HCT116 (cell line): ENCODE measurements at regions not wholly inside any gene's neighbourhood (a gene's known extent, or its start where the extent isn't known, plus 50 kb on each side); places are given as distances from the start of the nearest gene placed in this dataset.

Source experiments
- ATAC-seq: fragments of 200-7000 bp; cut with Tn5 transposase; 2 replicates; pipeline ENCODE4 v1.9.1; 2020; ENCODE audit warnings: mild to moderate bottlenecking, moderate library complexity
- BruUV-seq: library from RNA; stranded (reverse); fragments of 400-500 nt; replicated peaks from 2 replicates; lab custom pipeline; 2021; lab: Mats Ljungman, UMichigan
- CTCF ChIA-PET: fragments of 300-600 bp; sonication (Branson Sonifier 250); formaldehyde crosslinking; loops from one replicate; lab custom pipeline; 2021; ENCODE audit warnings: antibody characterized with exemption; lab: Charles Lee
- POLR2A ChIA-PET: fragments of 300-600, 350-600 bp; sonication (Branson Sonifier 250); formaldehyde crosslinking; loops from one replicate; lab custom pipeline; 2021; ENCODE audit warnings: antibody characterized with exemption; lab: Charles Lee
- RAD21 ChIA-PET, 2 experiments: fragments of 300-600 bp; sonication (Branson Sonifier 250); formaldehyde crosslinking; loops; one replicate each; lab custom pipeline; 2023; ENCODE audit warnings: low total read pairs in 2 of 2; ENCODE audit not compliant: uncharacterized antibody in 2 of 2, unreplicated experiment in 2 of 2, low non-redundant PET in 1 of 2; lab: Charles Lee
- DNase-seq: peaks from one replicate; pipeline ENCODE4 v3.0.0-alpha.2; 2010; ENCODE audit warnings: low read depth, low spot score
- H2AFZ ChIP-seq: fragments of 200-600 bp; shearing (Covaris generic), sonication (generic); 2 replicates; pipeline ENCODE4 v1.6.1; 2017; ENCODE audit warnings: low read depth, mixed run types, mixed read lengths, antibody characterized with exemption, low read length; ENCODE audit not compliant: poor library complexity, severe bottlenecking
- H3K27ac ChIP-seq: 2 replicates; pipeline ENCODE4 v1.5.1; 2012; ENCODE audit warnings: low read depth, low read length
- H3K27me3 ChIP-seq: fragments of 200-600 bp; sonication (generic); 2 replicates; pipeline ENCODE4 v1.6.1; 2016; ENCODE audit warnings: mixed run types, low read length, mixed read lengths; ENCODE audit not compliant: insufficient read depth
- H3K36me3 ChIP-seq, 2 experiments: fragments of 200-500 bp in 1 of 2; fragments of 200-600 bp in 1 of 2; sonication (Bioruptor generic) in 1 of 2; sonication (generic) in 1 of 2; 2 replicates each; pipeline versions ENCODE4 v1.5.1 to v1.6.1; 2014 to 2016; ENCODE audit warnings: low read length in 2 of 2, inconsistent platforms in 1 of 2, mixed read lengths in 1 of 2, mixed run types in 1 of 2; ENCODE audit not compliant: insufficient read depth in 2 of 2, control insufficient read depth in 1 of 2
- H3K4me1 ChIP-seq, 2 experiments: fragments of 200-600 bp in 1 of 2; sonication (generic) in 1 of 2; 2 replicates each; pipeline versions ENCODE4 v1.5.1 to v1.6.1; 2012 to 2017; ENCODE audit warnings: low read length in 2 of 2, inconsistent platforms in 1 of 2, mild to moderate bottlenecking in 1 of 2, mixed read lengths in 1 of 2, mixed run types in 1 of 2, moderate library complexity in 1 of 2; ENCODE audit not compliant: insufficient read depth in 2 of 2, control insufficient read depth in 1 of 2
- H3K4me2 ChIP-seq: fragments of 200-600 bp; sonication (generic); 2 replicates; pipeline ENCODE4 v1.6.1; 2017; ENCODE audit warnings: mixed run types, low read length, mixed read lengths
- H3K4me3 ChIP-seq, 2 experiments: fragments of 200-600 bp in 1 of 2; sonication (generic) in 1 of 2; replicated peaks in 1 of 2; 2 replicates each; pipeline ENCODE4 v1.5.1; 2011 to 2016; ENCODE audit warnings: low read length in 2 of 2, control low read depth in 1 of 2, low read depth in 1 of 2, mild to moderate bottlenecking in 1 of 2, mixed read lengths in 1 of 2, mixed run types in 1 of 2
- H3K79me2 ChIP-seq: fragments of 200-600 bp; sonication (generic); 2 replicates; pipeline ENCODE4 v1.6.1; 2017; ENCODE audit warnings: mild to moderate bottlenecking, mixed run types, low read length, moderate library complexity, mixed read lengths; ENCODE audit not compliant: insufficient read depth
- H3K9ac ChIP-seq: fragments of 200-600 bp; sonication (generic); 2 replicates; pipeline ENCODE4 v1.6.1; 2016; ENCODE audit warnings: low read length, mixed read lengths
- H3K9me2 ChIP-seq: fragments of 200-600 bp; sonication (generic), shearing (Covaris generic); 2 replicates; pipeline ENCODE4 v1.6.1; 2017; ENCODE audit warnings: mixed run types, mild to moderate bottlenecking, moderate library complexity; ENCODE audit not compliant: insufficient read depth
- H3K9me3 ChIP-seq, 2 experiments: fragments of 200-500 bp in 1 of 2; fragments of 200-600 bp in 1 of 2; sonication (Bioruptor generic) in 1 of 2; sonication (generic) in 1 of 2; 2 replicates each; pipeline ENCODE4 v1.6.1; 2014 to 2017; ENCODE audit warnings: low read length in 2 of 2, mixed read lengths in 2 of 2, inconsistent platforms in 1 of 2, low read depth in 1 of 2, mild to moderate bottlenecking in 1 of 2, mixed run types in 1 of 2, moderate library complexity in 1 of 2; ENCODE audit not compliant: control insufficient read depth in 1 of 2, insufficient read depth in 1 of 2
- H4K20me1 ChIP-seq: fragments of 200-600 bp; sonication (generic), shearing (Covaris generic); 2 replicates; pipeline ENCODE4 v1.6.1; 2017; ENCODE audit warnings: mixed run types, mild to moderate bottlenecking, moderate library complexity; ENCODE audit not compliant: insufficient read depth
- CTCF ChIP-seq, 3 experiments: fragments of 200-600 bp in 1 of 3; sonication (generic) in 1 of 3; IDR thresholded peaks in 2 of 3; conservative IDR thresholded peaks in 1 of 3; 2 replicates each; pipeline ENCODE4 v1.5.1; 2012 to 2017; ENCODE audit warnings: low read depth in 2 of 3, low read length in 2 of 3, antibody characterized with exemption in 1 of 3, borderline replicate concordance in 1 of 3, control low read depth in 1 of 3, mild to moderate bottlenecking in 1 of 3, mixed read lengths in 1 of 3, mixed run types in 1 of 3, moderate library complexity in 1 of 3; ENCODE audit not compliant: insufficient read depth in 1 of 3
- EGR1 ChIP-seq: IDR thresholded peaks from 2 replicates; pipeline ENCODE4 v1.6.1; 2012; ENCODE audit warnings: low read depth
- ELF1 ChIP-seq: IDR thresholded peaks from 2 replicates; pipeline ENCODE4 v1.6.1; 2012; ENCODE audit warnings: low read depth, borderline replicate concordance
- EZH2 ChIP-seq: fragments of 200-600 bp; sonication (generic); IDR thresholded peaks from 2 replicates; pipeline ENCODE4 v1.6.1; 2017; ENCODE audit warnings: antibody characterized with exemption, mixed run types
- FOSL1 ChIP-seq: IDR thresholded peaks from 2 replicates; pipeline ENCODE4 v1.6.1; 2012; ENCODE audit warnings: low read depth
- JUND ChIP-seq: IDR thresholded peaks from 2 replicates; pipeline ENCODE4 v1.6.1; 2012
- MAX ChIP-seq: IDR thresholded peaks from 2 replicates; pipeline ENCODE4 v1.6.1; 2012
- POLR2A ChIP-seq: IDR thresholded peaks from 2 replicates; pipeline ENCODE4 v1.7.0; 2011; ENCODE audit warnings: borderline replicate concordance; ENCODE audit not compliant: insufficient read depth, insufficient read length; ENCODE audit errors: extremely low read depth
- POLR2AphosphoS5 ChIP-seq: IDR thresholded peaks from 2 replicates; pipeline ENCODE4 v1.6.1; 2011; ENCODE audit warnings: mild to moderate bottlenecking, low read depth, low read length, moderate library complexity
- RAD21 ChIP-seq: IDR thresholded peaks from 2 replicates; pipeline ENCODE4 v1.6.1; 2012; ENCODE audit warnings: low read depth, mild to moderate bottlenecking
- REST ChIP-seq: IDR thresholded peaks from 2 replicates; pipeline ENCODE4 v1.6.1; 2012; ENCODE audit warnings: low read depth
- SIN3A ChIP-seq: IDR thresholded peaks from 2 replicates; pipeline ENCODE4 v1.6.1; 2012; ENCODE audit warnings: low read depth
- SP1 ChIP-seq: IDR thresholded peaks from 2 replicates; pipeline ENCODE4 v1.6.1; 2012; ENCODE audit warnings: low read depth
- SRF ChIP-seq: IDR thresholded peaks from 2 replicates; pipeline ENCODE4 v1.6.1; 2012; ENCODE audit warnings: low read depth
- TCF7L2 ChIP-seq: IDR thresholded peaks from 2 replicates; pipeline ENCODE4 v1.7.0; 2011; ENCODE audit warnings: borderline replicate concordance, inconsistent platforms; ENCODE audit not compliant: insufficient read depth, insufficient read length; ENCODE audit errors: extremely low read depth
- YY1 ChIP-seq: IDR thresholded peaks from 2 replicates; pipeline ENCODE4 v1.6.1; 2011; ENCODE audit warnings: low read length, low read depth, moderate library complexity, mild to moderate bottlenecking; ENCODE audit not compliant: insufficient replicate concordance; ENCODE audit errors: extremely low read depth
- ZNF274 ChIP-seq: fragments of 200-500 bp; sonication (Bioruptor generic); IDR thresholded peaks from 2 replicates; pipeline ENCODE4 v1.6.1; 2014; ENCODE audit warnings: mild to moderate bottlenecking, low read depth, low read length, inconsistent platforms
- intact Hi-C: fragments of 100-400 bp; cut with micrococcal nuclease; formaldehyde crosslinking; loops from 2 replicates; pipeline ENCODE4 v1.10.0; 2022
- TF ChIP-seq, protein P1 (sequence below): IDR thresholded peaks from 2 replicates; pipeline ENCODE4 v1.6.1; 2012

- TF ChIP-seq CTCF (IDR thresholded peaks at IDR 0.05 in 2 of 3, conservative IDR thresholded peaks at IDR 0.05 in 1 of 3; ENCODE audit: borderline replicate concordance in 1 of 3, insufficient read depth in 1 of 3, low read depth in 2 of 3, low read length in 2 of 3): no peak
- TF ChIP-seq ELF1: no peak
- no peak for TF ChIP-seq JUND
These were observed 96.1 kb upstream of the VCX start (continued) for GRCh38 chrX:7746856-7747255.

- Histone ChIP-seq H3K9ac (no peak overlapping the region), H3K27me3 (no peaks in the 10 kb centered on the region), H3K9me3 (no peaks in the 10 kb centered on the region), H3K4me1 (no peaks in the 10 kb centered on the region), H3K9me2 (no peaks in the 10 kb centered on the region), H3K36me3 (no peaks in the 10 kb centered on the region), H3K4me2 (no peak overlapping the region), H3K27ac (no peak overlapping the region), H2AFZ (no peak overlapping the region), H3K79me2 (no peaks in the 10 kb centered on the region), H4K20me1 (no peaks in the 10 kb centered on the region), H3K4me3 (no peak overlapping the region)
- TF ChIP-seq MAX (no peak), POLR2A (no peak), EGR1 (no peak), SRF (no peak), RAD21 (no peak), SIN3A (no peak), FOSL1 (no peak), REST (no peak), CTCF (IDR thresholded peaks at IDR 0.05 in 2 of 3, conservative IDR thresholded peaks at IDR 0.05 in 1 of 3; ENCODE audit: borderline replicate concordance in 1 of 3, insufficient read depth in 1 of 3, low read depth in 2 of 3, low read length in 2 of 3) (no peak), EZH2 (no peak), SP1 (no peak), YY1 (no peak), ZNF274 (no peak), POLR2AphosphoS5 (no peak), TCF7L2 (no peak)
- TF ChIP-seq, protein P1, sequence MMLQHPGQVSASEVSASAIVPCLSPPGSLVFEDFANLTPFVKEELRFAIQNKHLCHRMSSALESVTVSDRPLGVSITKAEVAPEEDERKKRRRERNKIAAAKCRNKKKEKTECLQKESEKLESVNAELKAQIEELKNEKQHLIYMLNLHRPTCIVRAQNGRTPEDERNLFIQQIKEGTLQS: no peak
- ATAC-seq: no peak
- intact Hi-C loops: no loop called here
- no TSS peak for BruUV-seq
- no peak for DNase-seq
- ChIA-PET RAD21 (no interaction called here), CTCF (no interaction called here), POLR2A (no interaction called here)
These were observed 112.9 kb upstream of the VCX start for GRCh38 chrX:7730071-7730470.
